ENCODE measurements at regions not wholly inside any gene's neighbourhood (a gene's known extent, or its start where the extent isn't known, plus 50 kb on each side); places are given as distances from the start of the nearest gene placed in this dataset.

- no peak for DNase-seq (ENCODE audit: low read depth)
- TF ChIP-seq, protein P1, sequence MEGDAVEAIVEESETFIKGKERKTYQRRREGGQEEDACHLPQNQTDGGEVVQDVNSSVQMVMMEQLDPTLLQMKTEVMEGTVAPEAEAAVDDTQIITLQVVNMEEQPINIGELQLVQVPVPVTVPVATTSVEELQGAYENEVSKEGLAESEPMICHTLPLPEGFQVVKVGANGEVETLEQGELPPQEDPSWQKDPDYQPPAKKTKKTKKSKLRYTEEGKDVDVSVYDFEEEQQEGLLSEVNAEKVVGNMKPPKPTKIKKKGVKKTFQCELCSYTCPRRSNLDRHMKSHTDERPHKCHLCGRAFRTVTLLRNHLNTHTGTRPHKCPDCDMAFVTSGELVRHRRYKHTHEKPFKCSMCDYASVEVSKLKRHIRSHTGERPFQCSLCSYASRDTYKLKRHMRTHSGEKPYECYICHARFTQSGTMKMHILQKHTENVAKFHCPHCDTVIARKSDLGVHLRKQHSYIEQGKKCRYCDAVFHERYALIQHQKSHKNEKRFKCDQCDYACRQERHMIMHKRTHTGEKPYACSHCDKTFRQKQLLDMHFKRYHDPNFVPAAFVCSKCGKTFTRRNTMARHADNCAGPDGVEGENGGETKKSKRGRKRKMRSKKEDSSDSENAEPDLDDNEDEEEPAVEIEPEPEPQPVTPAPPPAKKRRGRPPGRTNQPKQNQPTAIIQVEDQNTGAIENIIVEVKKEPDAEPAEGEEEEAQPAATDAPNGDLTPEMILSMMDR (IDR thresholded peaks at IDR 0.05; ENCODE audit: low read depth, low read length, missing control alignments), result no peak
- in situ Hi-C loops (cut with HindIII; ENCODE audit: low sequenced_read_pairs), result no loop called here
- peak overlapping the region; percentile 32 for H3K4me3 ChIP-seq (ENCODE audit: low read depth, low read length)
These were observed 248.0 kb upstream of the FOXD3 start for GRCh38 chr1:63074321-63074720.

DNA sequence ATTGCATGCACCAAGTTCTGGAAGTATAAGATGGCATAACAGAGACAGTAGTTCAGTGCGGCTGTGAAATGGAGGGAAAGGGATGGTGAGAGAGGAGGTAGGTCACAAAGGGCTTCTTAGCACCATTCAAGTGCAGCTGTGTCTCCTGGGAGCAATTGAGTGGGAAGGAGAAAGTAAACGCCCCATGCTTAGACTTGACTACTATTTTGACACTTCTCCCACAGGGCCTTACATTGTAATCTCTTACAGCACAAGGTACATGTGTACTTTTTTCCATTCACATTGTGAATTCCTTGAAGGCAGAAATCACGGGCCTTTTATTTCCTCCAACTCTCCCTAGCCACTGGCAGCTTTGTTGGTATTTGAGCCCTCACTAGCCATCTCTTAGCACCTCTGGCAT, 239.6 kb upstream of the FOXD3 start:
- TF ChIP-seq, protein P1 (IDR thresholded peaks at IDR 0.05; ENCODE audit: low read depth, low read length, missing control alignments), result no peak
- no peak overlapping the region for H3K4me3 ChIP-seq (ENCODE audit: low read depth, low read length)
- no peak for DNase-seq (ENCODE audit: low read depth)
- in situ Hi-C loops (cut with HindIII; ENCODE audit: low sequenced_read_pairs), result no loop called here

DNA sequence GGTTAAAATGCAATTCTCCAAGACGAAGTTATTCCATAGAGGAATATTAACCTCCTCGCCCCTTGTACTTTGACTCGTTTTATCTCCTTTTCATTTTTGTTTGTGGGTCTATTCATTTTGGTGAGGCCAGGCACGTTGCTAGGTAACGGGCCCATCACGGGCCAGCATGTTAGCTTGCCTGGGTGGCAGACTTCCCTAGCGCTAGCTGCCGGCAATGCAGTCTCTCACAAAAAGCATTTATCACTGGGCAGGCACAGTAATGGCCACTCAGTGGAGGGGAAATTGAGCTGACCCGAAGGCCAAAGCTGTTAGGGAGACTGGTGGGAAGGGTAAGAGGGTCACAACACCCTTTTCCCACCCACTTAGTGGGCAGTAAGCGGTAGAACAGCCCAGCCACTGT, 234.4 kb upstream of the FOXD3 start:
- in situ Hi-C loops (cut with HindIII; ENCODE audit: low sequenced_read_pairs), result no loop called here
- TF ChIP-seq, protein P1 (IDR thresholded peaks at IDR 0.05; ENCODE audit: low read depth, low read length, missing control alignments), result peak; percentile 38
- no peak for DNase-seq (ENCODE audit: low read depth)
- no peak overlapping the region for H3K4me3 ChIP-seq (ENCODE audit: low read depth, low read length)

DNA sequence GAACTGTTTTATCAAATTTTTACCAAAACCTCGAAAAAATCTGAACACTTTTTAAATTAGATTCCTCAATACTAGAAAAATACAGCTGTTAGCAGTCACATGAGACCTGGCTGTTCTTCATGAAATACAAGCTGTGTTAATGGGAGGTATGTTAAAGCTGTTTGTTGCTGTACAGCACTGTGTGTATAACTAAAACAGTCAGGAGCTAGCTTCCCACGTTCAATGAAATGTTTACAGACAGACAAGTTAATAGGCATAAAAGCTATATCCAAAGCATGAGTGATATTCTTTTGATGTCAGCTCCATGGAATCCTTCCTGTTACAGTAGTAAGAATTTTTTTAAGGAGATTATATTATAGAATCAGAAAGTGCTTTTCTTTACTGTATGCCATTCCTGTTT, 223.2 kb upstream of the FOXD3 start:
- TF ChIP-seq, protein P1 (IDR thresholded peaks at IDR 0.05; ENCODE audit: low read depth, low read length, missing control alignments), result no peak
- no peak for DNase-seq (ENCODE audit: low read depth)
- H3K4me3 ChIP-seq (ENCODE audit: low read depth, low read length), result no peak overlapping the region
- in situ Hi-C loops (cut with HindIII; ENCODE audit: low sequenced_read_pairs), result no loop called here

- TF ChIP-seq, protein P1 (IDR thresholded peaks at IDR 0.05; ENCODE audit: low read depth, low read length, missing control alignments), result no peak
- no peak overlapping the region for H3K4me3 ChIP-seq (ENCODE audit: low read depth, low read length)
- DNase-seq (ENCODE audit: low read depth), result no peak
- in situ Hi-C loops (cut with HindIII; ENCODE audit: low sequenced_read_pairs), result no loop called here
These were observed 221.0 kb upstream of the FOXD3 start for GRCh38 chr1:63101336-63101735.

DNA sequence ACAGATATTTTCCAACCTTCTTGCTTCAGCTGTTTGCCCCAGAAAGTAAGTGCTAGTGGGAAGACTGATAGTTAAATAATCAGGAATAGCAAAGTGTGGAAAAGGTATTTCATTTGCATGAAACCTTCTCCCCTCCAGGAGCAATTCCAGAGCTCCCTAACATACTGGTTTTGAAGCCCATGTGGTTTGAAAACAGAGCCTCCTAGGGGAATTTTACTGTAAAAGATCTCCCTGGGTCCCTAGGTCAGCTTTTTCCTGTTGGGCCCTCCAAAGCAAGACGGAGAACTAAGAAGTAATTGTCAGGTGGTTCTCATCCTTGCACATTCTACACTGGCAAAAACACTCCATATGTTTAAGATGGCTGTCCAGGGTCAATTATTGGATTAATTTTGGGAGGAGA, 218.7 kb upstream of the FOXD3 start:
- no peak overlapping the region for H3K4me3 ChIP-seq (ENCODE audit: low read depth, low read length)
- TF ChIP-seq, protein P1 (IDR thresholded peaks at IDR 0.05; ENCODE audit: low read depth, low read length, missing control alignments), result no peak
- in situ Hi-C loops (cut with HindIII; ENCODE audit: low sequenced_read_pairs), result no loop called here
- no peak for DNase-seq (ENCODE audit: low read depth)

DNA sequence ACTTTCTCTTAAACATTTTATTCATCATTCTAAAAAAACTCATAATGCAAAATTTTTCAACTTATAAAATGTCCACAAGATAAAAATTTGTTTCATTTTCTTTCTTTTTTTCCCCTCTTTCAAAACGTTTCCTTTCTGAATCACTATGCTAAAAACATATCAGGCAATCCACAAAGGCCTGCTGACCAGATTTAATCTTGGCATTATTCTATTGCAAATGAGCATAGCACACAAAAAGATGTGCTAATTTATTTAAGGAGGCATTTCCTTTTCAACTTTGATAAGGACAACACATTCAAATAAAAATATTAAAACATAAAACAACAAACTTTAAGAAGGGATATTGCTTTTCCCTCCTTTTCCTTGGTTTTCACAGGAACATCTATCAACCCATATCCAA, 215.3 kb upstream of the FOXD3 start:
- in situ Hi-C loops (cut with HindIII; ENCODE audit: low sequenced_read_pairs), result no loop called here
- TF ChIP-seq, protein P1 (IDR thresholded peaks at IDR 0.05; ENCODE audit: low read depth, low read length, missing control alignments), result no peak
- no peak overlapping the region for H3K4me3 ChIP-seq (ENCODE audit: low read depth, low read length)
- DNase-seq (ENCODE audit: low read depth), result no peak

Data from astrocyte of the cerebellum (primary cell).